Omental fat pad (tissue), 3 donors: ENCODE measurements at regions not wholly inside any gene's neighbourhood (a gene's known extent, or its start where the extent isn't known, plus 50 kb on each side); places are given as distances from the start of the nearest gene placed in this dataset.

ENCODE experiments used
- ATAC-seq: fragments of 150-250 bp; one replicate; pipeline ENCODE4 v1.9.1; 2016; ENCODE audit warnings: mild to moderate bottlenecking, moderate library complexity; ENCODE audit not compliant: low FRiP score
- DNase-seq: peaks from one replicate; pipeline ENCODE4 v3.0.0-alpha.2; 2019; ENCODE audit warnings: low spot score
- CTCF ChIP-seq, 3 donors: fragments of 450-650 bp; IDR thresholded peaks; one replicate each; pipeline ENCODE4 v1.5.1; 2016 to 2017; ENCODE audit warnings: antibody characterized with exemption in 3 of 3, mild to moderate bottlenecking in 3 of 3, moderate library complexity in 2 of 3

- DNase-seq (no peak), ATAC-seq (no peak)
- TF ChIP-seq CTCF (IDR thresholded peaks at IDR 0.05), result no peak
These were observed 725.4 kb upstream of the NR2F2 start for GRCh38 chr15:95605098-95605497.

GRCh38 chr15:95606551-95606950, 723.9 kb upstream of the NR2F2 start:
- no peak for TF ChIP-seq CTCF (IDR thresholded peaks at IDR 0.05)
- ATAC-seq (no peak), DNase-seq (no peak)

GRCh38 chr15:95608371-95608770, 722.1 kb upstream of the NR2F2 start:
- TF ChIP-seq CTCF (IDR thresholded peaks at IDR 0.05), result no peak
- DNase-seq (no peak), ATAC-seq (no peak)

GRCh38 chr15:95609096-95609495, 721.4 kb upstream of the NR2F2 start:
- DNase-seq, result no peak
- no peak for TF ChIP-seq CTCF (IDR thresholded peaks at IDR 0.05)
- ATAC-seq, result no peak

GRCh38 chr15:95610945-95611344, 719.6 kb upstream of the NR2F2 start:
- DNase-seq (no peak), ATAC-seq (no peak)
- TF ChIP-seq CTCF (IDR thresholded peaks at IDR 0.05), result no peak

- TF ChIP-seq CTCF (IDR thresholded peaks at IDR 0.05), result no peak
- DNase-seq (no peak), ATAC-seq (no peak)
These were observed 715.1 kb upstream of the NR2F2 start for GRCh38 chr15:95615436-95615835.

GRCh38 chr15:95616306-95616705, 714.2 kb upstream of the NR2F2 start:
- DNase-seq (no peak), ATAC-seq (no peak)
- no peak for TF ChIP-seq CTCF (IDR thresholded peaks at IDR 0.05)
